Gastrocnemius medialis (tissue), 4 donors: ENCODE measurements at regions not wholly inside any gene's neighbourhood (a gene's known extent, or its start where the extent isn't known, plus 50 kb on each side); places are given as distances from the start of the nearest gene placed in this dataset.
A peak's percentile ranks its signal among the peaks of the same experiment; 100 is the strongest.

ENCODE experiments used
- ATAC-seq, 2 donors: fragments of 150-250 bp; one replicate each; pipeline ENCODE4 v1.9.1; 2016
- DNase-seq, 2 donors: peaks; one replicate each; pipeline ENCODE4 v3.0.0-alpha.2; 2019
- H3K27ac ChIP-seq, 4 donors: fragments of 200-600 bp; sonication (generic); 1 replicate in 1 of 4; 2 replicates in 3 of 4; pipeline ENCODE4 v1.5.1; 2016 to 2018; ENCODE audit warnings: mild to moderate bottlenecking in 2 of 4, moderate library complexity in 1 of 4
- H3K27me3 ChIP-seq, 3 donors: fragments of 200-600 bp; sonication (generic) in 2 of 3; 1 replicate in 1 of 3; 2 replicates in 2 of 3; pipeline versions ENCODE4 v1.5.1 to v1.6.0; 2016 to 2019; ENCODE audit warnings: mild to moderate bottlenecking in 1 of 3, moderate library complexity in 1 of 3
- H3K36me3 ChIP-seq, 2 donors: fragments of 200-600 bp; sonication (generic) in 1 of 2; one replicate each; pipeline ENCODE4 v1.5.1; 2017 to 2018
- H3K4me1 ChIP-seq, 2 donors: fragments of 200-600 bp; sonication (generic) in 1 of 2; one replicate each; pipeline ENCODE4 v1.5.1; 2016 to 2017; ENCODE audit warnings: mild to moderate bottlenecking in 2 of 2
- H3K4me3 ChIP-seq, 4 donors: fragments of 200-600 bp; sonication (generic) in 3 of 4; 1 replicate in 1 of 4; 2 replicates in 3 of 4; pipeline ENCODE4 v1.5.1; 2016 to 2019; ENCODE audit warnings: mild to moderate bottlenecking in 2 of 4
- H3K9me3 ChIP-seq, 3 donors: fragments of 200-600 bp; sonication (generic) in 2 of 3; 1 replicate in 1 of 3; 2 replicates in 2 of 3; pipeline ENCODE4 v1.5.1; 2016 to 2019
- CTCF ChIP-seq, 5 experiments: fragments of 450-650 bp in 3 of 5; fragments of 200-600 bp in 2 of 5; sonication (generic) in 2 of 5; IDR thresholded peaks in 4 of 5; conservative IDR thresholded peaks in 1 of 5; 1 replicate in 4 of 5; 2 replicates in 1 of 5; pipeline ENCODE4 v1.5.1; 2016 to 2019; ENCODE audit warnings: antibody characterized with exemption in 5 of 5, mild to moderate bottlenecking in 3 of 5, moderate library complexity in 3 of 5
- POLR2A ChIP-seq, 2 donors: fragments of 450-650 bp; IDR thresholded peaks; one replicate each; pipeline ENCODE4 v1.6.1; 2017; ENCODE audit warnings: antibody characterized with exemption in 2 of 2, mild to moderate bottlenecking in 2 of 2, moderate library complexity in 2 of 2
- in situ Hi-C, 4 donors: fragments of 200-750 bp; cut with MboI; loops; one replicate each; pipeline versions ENCODE4 v1.15.0 to v1.8.0; 2017; ENCODE audit warnings: low sequenced_read_pairs in 4 of 4
- intact Hi-C: fragments of 100-400 bp; cut with DNase I; formaldehyde crosslinking; loops from one replicate; pipeline ENCODE4 v1.15.1; 2023; ENCODE audit warnings: low total_unique reads

GRCh38 chr17:77501101-77501566, 360.4 kb downstream of the SEC14L1 start:
- DNase-seq = peak in 1 of 2 donors; percentile 10
- peak in 2 of 5 experiments; percentile 17 to 35 for TF ChIP-seq CTCF (IDR thresholded peaks at IDR 0.05 in 4 of 5, conservative IDR thresholded peaks at IDR 0.05 in 1 of 5)
- TF ChIP-seq POLR2A (IDR thresholded peaks at IDR 0.05) = no peak
- H3K4me3 ChIP-seq = no peak overlapping the region
- in situ Hi-C loops (loop anchor here in 2 of 4 donors (25.0 kb wide), 1 partner anchor 439 kb away; no protein-coding TSS in a partner anchor), intact Hi-C loops (no loop called here)
- H3K27ac ChIP-seq = no peak overlapping the region
- H3K9me3 ChIP-seq = no peaks in the 10 kb centered on the region
- no peaks in the 10 kb centered on the region for H3K27me3 ChIP-seq
- H3K4me1 ChIP-seq = no peaks in the 10 kb centered on the region
- H3K36me3 ChIP-seq = peaks cover 0 to 16% of the 10 kb centered on the region in 2 donors
- no peak for ATAC-seq

DNA sequence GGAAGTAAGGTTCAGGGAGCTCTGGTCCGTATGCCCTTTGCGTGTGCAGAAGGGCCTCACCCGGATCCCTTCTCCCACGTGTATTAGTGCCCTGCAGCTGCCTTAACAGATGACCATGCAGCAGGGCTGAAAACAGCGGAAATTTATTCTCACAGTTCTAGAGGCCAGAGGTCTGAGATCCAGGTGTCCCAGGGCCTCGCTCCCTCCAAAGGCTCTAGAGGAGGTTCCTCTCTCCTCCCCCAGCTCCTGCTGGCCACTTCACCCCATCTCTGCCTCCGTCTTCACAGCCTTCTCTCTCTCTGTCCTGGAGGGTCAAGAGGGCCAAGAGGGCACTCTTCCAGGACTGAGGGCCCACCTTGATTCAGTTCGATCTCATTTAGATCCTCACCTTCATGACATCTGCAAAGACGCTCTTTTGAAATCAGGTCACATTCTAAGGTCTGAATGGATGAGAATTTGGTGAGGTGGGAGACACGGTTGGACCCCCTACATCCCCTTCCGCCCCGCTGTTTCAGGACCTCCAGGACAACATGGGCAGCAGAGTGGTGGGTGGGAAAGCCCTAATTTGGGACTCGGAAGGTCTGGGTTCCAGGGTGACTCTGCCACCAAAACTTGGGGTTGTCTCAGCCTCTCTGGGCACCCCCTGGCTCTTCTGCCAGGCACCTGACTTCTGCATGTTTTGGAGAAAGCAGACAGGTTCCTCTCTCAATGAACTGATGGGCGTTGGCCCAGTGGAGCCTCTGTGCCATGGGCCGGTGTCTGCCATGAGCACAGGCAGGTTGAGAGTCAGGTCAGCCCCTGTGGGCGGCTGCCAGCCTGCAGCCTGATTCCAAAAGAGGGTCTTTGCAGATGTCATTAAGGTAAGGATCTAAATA, 361.2 kb downstream of the SEC14L1 start:
- ATAC-seq = no peak
- H3K36me3 ChIP-seq = peaks cover 0 to 10% of the 10 kb centered on the region in 2 donors
- intact Hi-C loops = no loop called here
- TF ChIP-seq POLR2A (IDR thresholded peaks at IDR 0.05) = no peak
- TF ChIP-seq CTCF (IDR thresholded peaks at IDR 0.05 in 4 of 5, conservative IDR thresholded peaks at IDR 0.05 in 1 of 5) = no peak
- H3K4me3 ChIP-seq = no peak overlapping the region
- H3K27me3 ChIP-seq = no peaks in the 10 kb centered on the region
- peak in 1 of 2 donors; percentile 12 for DNase-seq
- no peak overlapping the region for H3K27ac ChIP-seq
- in situ Hi-C loops = loop anchor here in 2 of 4 donors (25.0 kb wide), 1 partner anchor 440 kb away; no protein-coding TSS in a partner anchor
- no peaks in the 10 kb centered on the region for H3K4me1 ChIP-seq
- no peaks in the 10 kb centered on the region for H3K9me3 ChIP-seq

- in situ Hi-C loops = loop anchor here in 2 of 4 donors (25.0 kb wide), 1 partner anchor 440 kb away; no protein-coding TSS in a partner anchor
- intact Hi-C loops = no loop called here
- no peaks in the 10 kb centered on the region for H3K4me1 ChIP-seq
- DNase-seq (no peak), ATAC-seq (no peak)
- no peaks in the 10 kb centered on the region for H3K27me3 ChIP-seq
- peaks cover 0 to 10% of the 10 kb centered on the region in 2 donors for H3K36me3 ChIP-seq
- no peak for TF ChIP-seq POLR2A (IDR thresholded peaks at IDR 0.05)
- TF ChIP-seq CTCF (IDR thresholded peaks at IDR 0.05 in 4 of 5, conservative IDR thresholded peaks at IDR 0.05 in 1 of 5) = no peak
- H3K27ac ChIP-seq = no peak overlapping the region
- H3K4me3 ChIP-seq = no peak overlapping the region
- no peaks in the 10 kb centered on the region for H3K9me3 ChIP-seq
Observed at GRCh38 chr17:77502626-77503292, 362.0 kb downstream of the SEC14L1 start.

DNA sequence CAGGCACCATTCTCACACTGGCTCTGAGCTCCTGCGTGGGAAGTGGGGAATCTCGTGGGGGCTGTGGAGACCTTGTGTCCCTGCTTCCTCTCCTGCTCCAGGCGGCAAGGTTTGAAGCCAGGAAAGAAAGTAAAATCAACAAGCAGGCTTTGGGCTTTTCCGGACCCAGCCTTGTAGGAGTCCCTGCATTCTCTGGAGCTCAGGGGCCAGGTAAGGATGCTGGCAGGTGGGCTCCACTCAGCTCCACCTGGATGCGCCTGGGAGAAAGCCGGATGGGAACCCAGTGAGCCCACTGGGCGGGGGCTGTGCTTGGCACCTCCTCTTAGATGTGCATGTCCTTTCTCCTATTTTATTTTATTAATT, 362.5 kb downstream of the SEC14L1 start:
- TF ChIP-seq POLR2A (IDR thresholded peaks at IDR 0.05) = no peak
- no peak for TF ChIP-seq CTCF (IDR thresholded peaks at IDR 0.05 in 4 of 5, conservative IDR thresholded peaks at IDR 0.05 in 1 of 5)
- no peaks in the 10 kb centered on the region for H3K27me3 ChIP-seq
- in situ Hi-C loops = loop anchor here in 2 of 4 donors (25.0 kb wide), 1 partner anchor 441 kb away; no protein-coding TSS in a partner anchor
- peaks cover 0 to 10% of the 10 kb centered on the region in 2 donors for H3K36me3 ChIP-seq
- no peak for DNase-seq
- no peak overlapping the region for H3K27ac ChIP-seq
- no peak overlapping the region for H3K4me3 ChIP-seq
- H3K4me1 ChIP-seq = no peaks in the 10 kb centered on the region
- no peak for ATAC-seq
- intact Hi-C loops = no loop called here
- no peaks in the 10 kb centered on the region for H3K9me3 ChIP-seq
